ENCODE measurements at regions not wholly inside any gene's neighbourhood (a gene's known extent, or its start where the extent isn't known, plus 50 kb on each side); places are given as distances from the start of the nearest gene placed in this dataset.
A peak's percentile ranks its signal among the peaks of the same experiment; 100 is the strongest.

DNA sequence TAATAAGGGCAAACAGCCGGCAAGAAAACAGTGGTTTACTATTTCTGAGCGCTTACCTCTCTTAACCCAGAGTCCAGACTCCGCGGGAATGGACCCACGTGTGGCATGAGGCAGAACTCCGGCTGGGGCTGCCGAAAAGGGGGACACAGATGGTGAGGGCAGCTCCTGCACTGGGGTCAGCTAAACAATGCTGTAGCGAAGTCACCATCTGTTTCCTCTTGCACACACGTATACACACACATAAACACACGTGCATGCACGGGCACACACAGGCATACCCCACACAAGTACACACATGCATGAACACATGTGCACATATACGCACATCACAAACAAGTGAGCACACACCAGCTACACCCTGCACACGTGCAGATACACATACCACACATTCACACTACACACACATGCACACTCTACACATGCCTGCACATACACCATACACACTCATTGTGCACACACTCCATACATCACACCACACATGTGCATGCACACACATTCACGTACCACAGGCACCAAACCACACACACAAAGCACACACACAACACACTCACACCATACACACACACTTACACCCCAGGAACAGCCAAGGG is 105.9 kb upstream of the ID2 start:
- DNase-seq: no peak

DNA sequence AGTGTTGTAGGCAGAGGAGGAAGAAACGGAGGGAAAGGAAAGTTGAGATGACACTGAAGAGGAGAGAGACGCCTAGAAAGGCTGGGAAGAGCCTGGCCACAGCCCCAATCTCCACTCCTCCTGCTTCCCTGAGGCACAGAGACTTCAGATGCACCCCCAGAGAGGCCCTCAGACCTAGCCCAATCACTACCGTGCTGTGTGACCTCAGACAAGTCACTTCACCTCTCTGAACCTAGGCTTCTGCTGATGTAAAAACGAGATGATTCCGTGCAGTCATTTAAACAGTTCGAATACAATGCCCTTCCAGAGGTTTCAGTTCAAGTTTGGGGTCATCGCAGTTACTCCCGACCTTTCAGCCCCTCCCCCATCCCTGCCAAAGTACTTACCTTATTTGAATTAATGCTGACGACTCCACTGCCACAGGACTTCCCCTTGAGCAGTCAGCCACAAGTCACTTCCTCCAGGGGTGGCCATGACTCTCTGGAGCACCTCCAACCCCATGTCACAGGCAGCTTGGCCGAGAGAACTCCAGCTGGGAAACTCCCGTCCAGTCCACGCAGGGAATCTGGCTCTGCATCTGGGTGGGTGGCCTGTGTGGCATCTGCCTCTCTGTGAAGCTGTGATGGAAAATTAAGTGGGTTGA is 105.2 kb upstream of the ID2 start:
- no peak for DNase-seq

DNA sequence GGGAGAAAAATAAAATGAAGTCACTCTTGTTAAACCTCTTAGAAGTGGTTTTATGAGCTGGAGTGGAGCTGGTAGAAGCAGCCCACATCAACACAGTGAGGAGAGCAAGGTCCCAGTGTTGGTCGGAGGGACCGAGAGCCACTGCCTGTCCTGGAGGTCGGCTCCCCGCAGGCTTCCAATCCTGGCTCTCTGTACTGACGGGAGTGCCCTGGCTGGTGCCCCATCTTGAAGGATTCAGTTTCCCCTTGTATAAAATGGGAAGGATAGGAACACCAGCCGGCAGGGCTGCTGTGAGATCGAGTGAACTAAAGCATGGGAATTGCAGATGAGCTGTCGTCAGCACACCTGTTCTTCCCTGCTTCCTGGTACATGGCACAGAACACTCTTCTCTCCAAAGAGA is 104.3 kb upstream of the ID2 start:
- no peak for DNase-seq

DNA sequence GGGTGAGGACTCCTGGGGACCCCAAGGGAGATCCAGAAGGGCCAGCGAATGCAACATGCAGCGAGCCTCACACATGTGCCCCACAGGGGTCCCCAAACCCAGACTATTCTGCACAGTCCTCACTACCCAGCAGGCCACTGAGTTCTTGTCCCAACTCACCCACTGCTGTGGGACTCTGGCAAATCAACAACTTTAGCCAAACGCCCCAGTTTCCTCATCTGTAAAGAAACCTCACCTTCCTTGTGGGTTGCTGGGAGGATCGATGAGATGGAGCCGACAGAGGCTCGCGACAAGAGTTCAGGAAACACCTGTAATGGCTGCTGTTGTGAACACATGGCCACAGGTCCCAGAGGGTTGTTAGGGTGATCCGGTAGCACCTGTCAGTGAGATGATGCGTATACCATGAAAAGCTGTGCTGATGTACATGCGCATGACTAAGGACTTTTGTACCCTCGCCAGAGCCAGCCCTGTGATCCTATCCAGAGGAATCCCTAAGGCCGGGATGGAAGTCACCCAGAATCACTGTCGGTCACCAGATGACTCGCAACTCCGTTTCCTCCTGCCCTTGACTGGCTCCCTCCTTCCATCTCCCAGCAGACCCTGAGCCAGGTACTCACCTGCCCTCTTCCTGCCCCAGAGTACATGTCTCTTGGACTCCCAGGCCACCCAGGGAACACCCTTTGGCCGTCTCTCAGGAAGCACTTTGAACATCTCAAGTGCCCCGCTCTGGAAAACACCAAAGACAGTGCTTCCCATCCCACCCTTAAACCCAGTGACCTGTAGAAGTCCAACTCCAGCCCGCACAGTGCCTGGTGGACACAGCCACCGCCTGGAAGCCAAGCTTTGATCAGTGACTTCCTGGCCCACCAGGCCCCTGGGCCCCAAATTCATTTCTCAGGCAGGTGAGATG is 103.3 kb upstream of the ID2 start:
- DNase-seq: no peak

DNA sequence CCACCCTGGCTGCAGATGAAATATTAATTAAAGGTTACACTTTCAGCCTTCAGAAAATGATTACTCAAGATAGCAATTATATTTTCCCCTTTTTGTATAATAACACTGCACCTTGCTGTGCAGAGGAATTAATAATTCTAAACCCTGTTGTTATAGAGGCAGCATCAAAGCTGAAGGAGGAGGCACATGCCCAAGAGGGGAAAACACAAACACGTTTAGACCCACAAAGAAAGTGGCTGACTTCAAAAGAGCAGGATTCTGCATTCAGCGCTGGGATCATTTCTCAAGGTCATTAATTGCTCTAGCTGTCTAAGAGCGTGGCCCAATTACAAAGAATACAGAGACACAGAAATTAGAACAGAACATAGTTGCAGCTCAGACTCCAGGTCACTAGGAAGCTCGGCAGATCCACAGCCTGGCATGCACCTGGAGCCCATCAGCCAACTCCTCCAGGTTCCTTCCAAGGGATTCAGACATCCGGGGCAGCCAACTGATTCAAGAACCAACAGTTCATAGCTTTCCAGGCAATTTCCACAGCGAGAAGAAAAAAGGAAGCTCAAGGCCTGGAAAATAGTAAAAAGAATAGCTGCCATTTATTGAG is 102.3 kb upstream of the ID2 start:
- DNase-seq: no peak

DNA sequence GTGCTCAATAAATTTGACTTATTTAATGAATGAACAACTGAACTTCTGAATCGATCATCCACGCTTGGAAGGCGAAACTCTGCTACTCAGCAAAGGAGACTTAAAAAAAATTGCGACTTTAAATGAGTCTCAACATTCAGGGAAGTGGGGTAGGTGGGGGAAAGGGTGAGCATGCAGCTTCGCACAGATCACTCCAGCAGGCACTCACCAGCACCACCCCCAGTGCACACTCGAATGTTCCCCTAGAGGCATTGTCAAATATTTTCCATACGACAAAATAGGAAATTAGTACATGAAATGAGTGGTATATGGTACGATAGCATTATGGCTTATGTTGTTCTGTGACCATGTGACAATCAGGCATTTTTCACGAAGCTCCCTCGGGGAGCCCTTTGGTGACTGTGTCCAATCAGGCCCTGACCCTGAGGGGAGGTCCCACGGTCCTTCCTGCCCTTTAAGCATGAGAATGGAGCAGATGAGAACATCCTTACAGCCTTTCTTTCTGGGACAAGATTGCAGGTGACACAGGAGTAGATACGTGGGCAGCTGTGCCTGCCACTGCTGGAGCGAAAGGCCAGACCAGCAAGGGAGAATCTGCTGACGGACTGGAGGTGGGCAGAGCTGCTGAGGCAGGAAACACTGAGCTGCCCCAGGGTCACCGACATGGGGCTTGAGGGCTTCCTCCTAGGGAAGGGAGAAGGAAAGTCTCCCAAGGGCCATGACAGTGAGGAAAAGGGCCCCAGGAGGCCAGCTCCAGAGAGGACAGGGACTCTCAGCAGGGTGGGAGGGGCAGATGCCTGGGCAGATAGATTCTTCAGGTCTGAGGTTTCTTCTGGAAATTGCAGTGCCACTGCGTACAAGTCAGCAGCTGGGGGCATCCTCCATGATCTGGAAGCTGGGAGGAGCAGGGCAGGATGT is 101.3 kb upstream of the ID2 start:
- no peak for DNase-seq

DNA sequence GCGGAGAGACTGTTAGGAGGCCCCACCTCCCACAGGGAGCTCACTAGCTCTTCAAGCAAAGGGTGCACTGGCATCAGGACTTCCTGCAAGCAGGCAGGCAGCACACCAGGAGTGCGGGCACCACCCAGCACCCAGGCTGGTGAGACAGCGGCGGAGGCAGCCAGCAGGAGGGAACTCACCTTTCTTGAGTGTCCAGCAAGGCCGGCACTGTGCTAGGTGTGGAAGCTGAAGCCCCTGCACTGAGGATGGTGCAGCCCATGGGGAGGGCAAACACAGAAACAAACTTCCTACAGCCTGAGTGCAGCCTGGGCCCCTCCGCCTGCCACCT is 100.7 kb upstream of the ID2 start:
- DNase-seq: peak; percentile 72

DNA sequence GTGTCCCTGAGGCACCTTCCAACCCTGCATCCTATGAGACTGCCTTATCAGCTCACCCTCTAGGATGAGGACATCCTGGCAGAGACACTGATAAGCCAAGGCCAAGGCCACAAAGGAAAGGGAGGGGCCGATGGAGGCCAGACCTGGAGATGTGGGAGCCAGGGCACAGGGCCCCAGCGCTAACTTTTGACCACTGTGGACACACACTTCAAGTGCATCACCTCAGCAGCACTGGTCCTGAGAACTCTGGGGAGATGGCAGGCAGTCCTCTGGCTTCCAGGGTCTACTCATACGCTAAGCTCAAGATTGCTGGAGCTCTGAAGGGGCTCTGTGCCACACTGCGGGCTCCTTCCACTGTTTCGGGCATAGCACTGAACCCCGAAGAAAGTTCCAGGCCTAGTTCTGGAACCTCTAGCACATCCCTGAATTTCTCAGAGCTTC is 100.2 kb upstream of the ID2 start:
- no peak for DNase-seq

DNA sequence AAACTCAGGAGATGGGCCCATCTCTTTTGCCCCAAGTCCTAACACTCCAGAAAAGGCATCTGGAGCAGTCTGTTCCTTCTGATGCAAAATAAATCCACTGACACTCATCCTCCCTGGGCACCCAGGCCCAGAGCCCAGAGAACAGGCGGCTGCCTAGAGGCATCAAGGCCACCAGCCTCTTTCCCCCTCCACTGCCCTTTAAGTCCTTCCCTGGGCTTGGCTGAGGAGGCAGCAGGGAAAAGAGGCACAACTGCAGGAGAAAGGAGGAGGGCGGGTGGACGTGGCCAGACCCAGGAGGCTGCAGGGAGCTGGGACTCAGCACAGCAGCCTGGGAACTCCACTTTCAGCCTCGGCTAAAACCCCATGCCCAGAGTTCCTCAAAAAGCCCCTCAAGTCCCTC is 99.7 kb upstream of the ID2 start:
- no peak for DNase-seq

DNA sequence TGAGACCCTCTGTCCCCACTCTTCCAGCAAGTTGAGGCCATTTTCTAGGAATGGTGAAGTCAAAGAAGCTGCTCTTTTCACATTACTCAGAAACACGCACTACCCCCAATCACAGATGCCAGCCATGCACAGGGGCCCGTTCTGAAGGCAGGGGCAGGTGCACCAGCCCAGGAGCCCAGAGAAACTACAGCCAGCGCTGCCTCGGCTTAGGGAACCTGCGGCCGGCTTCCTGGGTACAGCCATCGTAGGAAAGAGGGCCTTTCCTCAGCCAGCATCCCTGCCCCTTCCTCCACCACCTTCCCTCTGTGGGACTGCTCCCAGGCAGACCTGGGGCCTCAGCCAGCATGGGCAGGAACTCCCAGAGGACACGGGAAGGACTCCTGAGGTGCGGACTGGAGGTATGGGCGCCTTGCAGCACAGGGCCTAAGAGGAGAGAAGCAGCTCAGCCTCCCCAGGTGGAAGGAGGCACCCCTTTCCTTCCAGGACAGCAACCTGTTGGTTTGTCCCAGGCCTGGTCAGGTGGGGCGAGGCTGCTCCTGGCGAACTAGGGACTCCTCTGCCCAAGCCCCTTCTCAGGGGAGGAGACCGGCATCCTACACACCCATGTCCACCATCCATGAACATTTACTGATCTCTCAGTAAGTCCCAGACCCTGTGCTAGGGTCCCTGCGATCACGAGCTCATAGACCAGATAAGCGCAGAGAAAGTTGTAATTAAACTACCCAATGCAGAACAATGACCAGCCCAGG is 99.0 kb upstream of the ID2 start:
- DNase-seq: no peak

DNA sequence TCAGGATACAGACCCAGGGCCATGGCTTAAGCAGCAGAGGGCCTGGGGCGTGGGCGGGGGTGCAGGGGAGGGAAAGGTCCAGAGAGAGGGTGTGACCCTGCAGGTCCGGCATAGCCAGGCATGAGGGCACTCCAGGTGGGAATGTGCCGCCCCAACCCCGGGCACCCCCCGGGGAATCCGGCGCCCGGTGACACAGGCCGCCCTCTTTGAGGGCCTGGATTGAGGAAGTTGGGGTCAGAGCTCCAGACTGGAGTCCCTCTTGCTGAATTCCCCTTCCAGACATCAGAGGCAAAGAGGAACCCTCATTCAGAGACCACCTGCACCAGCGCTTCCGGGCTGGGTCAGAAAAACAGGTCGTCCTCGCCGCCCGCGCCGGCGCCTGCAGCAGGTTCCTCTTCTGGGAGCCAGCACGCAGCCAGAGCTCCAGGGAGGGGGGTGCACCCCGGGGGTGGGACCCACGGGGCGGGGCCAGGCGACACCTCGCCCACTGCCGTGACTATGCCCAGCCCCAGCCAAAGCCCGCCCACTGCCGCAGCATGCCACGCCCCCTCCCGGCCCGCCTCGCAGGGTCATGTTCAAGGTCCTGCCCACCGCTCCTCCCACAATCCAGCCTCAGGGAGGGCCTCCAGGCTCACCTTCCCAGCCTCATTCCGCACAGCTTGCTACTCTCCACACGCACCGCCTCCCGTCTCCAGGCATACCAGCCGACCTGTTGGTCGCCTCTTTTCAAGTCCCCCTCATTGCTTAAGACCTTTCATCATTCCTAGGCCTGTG is 98.3 kb upstream of the ID2 start:
- no peak for DNase-seq

DNA sequence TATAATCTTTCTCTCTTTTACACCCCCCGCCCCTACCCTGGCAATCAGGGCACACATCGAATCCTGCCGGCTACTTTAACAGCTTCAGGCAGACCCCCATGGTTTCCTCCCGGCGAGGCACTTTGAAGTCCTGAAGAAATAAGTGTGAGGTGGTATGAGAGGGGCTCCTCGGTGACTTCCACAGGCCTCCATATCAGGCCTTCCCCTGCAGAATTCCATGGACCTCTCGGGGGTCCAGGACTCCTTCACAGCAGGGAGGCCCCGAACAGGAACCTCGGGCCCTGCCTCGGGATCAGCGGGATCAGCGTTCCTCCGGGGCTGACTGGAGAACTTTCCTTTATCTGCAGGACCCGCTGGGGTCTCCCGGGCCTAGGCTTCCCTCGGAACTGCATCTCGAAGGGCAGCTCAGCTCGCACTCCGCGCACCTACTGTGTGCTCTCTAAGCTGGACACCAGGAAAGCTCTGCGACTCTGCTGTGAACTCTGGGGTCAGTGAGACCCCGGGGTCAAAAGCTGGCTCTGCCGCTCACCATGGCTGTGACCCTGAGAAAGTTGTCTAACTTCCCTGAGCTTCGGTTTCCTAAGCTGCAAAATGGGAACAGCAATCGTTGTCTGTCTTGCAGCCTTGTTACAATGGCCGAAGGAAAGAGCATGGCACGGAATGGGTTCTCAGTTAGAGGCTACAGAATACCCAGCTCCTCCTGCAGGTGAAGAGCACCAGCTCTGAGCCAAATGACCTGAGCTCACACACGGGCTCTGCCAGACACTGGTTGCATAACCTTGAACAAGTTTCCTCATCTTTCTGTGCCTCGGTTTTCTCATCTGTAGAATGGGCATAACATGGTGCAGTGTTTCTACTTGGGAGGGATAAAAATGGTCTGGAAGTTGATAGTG is 97.4 kb upstream of the ID2 start:
- DNase-seq: no peak

DNA sequence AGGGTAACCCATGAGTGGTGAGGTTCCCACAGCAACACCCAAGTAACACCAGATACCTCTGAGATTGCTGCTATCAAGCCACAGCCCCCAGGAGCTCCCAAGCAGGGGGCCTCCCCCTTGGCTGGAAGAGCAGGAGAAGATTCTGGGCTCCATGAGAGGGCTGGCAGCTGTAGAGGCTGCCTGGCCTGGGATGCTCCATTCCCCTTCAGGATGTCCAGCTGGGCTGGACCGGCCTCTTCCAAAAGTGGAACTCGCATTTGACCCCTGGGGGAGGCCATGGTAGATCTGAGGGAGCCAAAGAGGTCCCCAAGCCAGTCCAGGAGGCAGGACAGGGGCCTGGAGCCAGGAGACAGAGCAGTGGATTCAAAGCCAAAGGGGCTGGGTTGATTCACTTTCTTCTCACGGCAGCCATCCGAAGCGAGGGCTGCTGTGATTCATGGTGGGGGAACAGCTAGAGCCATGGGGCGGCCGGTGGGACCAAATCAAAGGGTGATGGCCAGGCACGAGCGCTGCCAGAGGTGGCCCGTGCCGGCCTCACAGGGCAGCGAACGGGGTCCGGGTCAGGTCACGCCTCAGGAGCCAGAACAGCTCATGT is 95.3 kb upstream of the ID2 start:
- no peak for DNase-seq

DNA sequence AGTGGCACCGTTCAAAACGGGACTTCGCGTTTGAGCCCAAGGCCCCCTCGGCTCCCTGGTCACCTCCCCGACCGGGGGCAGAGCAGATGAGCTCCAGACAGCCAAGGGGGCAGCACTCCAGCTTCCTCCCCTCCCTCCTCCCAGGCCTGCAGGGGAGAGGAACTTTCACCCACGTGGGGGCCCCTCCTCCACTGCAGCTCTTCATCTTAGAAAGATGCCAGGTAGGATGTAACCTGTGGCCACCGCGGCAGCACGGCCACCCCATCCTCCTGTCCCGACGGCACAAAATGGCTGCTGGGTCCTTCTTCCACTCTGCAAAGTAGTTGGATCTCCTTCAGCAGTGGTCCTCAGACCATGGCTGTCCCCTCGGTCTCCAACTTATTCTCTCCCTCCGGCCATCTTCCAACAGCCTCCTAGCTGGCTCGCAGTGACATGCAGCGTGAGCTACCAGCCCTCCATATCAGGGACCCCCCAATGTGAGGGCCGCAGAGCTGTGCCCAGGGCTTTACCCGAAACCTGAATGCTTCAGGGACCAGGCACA is 94.5 kb upstream of the ID2 start:
- no peak for DNase-seq

DNA sequence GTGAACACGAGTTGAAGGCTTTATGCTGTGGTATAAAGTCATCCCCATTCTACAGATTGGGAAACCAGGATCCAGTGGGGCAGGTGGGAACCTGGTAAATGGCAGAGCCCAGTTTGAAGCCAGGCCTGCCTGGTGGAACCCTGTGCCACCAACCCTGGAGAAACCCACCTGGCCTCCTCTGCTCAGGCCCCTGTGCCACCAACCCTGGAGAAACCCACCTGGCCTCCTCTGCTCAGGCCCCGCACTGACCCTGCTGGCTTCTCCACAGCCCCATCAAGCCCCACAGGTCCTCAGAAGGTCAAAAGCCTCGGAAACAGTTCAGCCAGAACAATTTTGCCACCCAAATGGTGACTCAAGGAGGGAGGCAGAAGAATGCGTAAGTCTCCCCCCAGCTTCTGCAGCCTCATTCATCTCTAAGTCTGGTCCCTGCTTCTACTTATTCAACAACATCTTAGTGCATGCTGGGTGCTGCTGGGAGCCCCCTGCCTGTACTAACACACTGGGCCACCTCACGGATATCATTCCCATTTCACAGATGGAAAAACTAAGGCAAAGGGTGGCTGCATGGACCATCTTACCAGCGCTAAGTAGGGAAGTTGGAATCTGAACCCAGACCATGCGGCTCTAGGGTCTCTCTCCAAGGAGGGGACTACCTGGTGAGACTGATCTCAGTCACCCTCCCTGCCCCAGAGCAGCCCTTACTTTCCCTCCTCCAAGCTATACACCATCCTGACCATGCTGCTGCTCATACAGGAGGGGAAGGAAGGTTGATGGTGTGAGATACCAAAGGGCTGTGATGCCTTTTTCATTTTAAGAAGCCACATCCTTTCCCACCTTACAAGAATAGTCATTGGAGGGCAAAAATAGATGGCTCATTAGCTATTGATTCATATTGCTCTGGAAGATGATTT is 93.7 kb upstream of the ID2 start:
- no peak for DNase-seq

DNA sequence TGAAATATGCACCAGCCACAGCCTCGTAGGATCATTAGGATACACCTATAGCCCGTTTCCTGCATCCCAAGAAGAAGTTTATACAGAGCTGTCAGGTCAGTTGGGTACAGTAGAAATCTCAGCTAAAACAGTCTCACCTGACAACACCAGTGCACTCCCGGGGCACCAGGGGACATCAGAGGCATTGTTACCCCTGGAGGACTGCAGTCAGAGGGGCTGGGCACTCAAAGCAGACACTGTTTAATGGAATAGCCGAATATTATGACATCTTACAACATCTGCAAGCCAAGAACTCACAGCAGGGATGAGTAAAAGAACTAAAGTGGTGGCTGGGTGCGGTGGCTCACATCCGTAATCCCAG is 93.0 kb upstream of the ID2 start:
- DNase-seq: no peak

DNA sequence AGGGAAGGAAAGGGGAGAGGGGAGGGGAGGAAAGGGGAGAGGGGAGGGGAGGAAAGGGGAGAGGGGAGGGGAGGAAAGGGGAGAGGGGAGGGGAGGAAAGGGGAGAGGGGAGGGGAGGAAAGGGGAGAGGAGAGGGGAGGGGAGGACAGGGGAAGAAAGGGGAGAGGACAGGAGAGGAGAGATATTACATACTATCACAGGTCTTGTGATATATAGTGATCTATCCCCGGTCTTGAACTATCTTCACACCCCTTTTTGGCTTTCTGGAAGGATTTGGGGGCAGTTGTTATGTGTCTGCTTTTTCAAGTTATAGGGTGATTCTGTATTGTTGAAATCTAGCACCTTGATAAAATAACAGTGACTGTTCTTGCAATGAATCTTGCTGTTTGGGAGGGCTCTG is 92.1 kb upstream of the ID2 start:
- no peak for DNase-seq

DNA sequence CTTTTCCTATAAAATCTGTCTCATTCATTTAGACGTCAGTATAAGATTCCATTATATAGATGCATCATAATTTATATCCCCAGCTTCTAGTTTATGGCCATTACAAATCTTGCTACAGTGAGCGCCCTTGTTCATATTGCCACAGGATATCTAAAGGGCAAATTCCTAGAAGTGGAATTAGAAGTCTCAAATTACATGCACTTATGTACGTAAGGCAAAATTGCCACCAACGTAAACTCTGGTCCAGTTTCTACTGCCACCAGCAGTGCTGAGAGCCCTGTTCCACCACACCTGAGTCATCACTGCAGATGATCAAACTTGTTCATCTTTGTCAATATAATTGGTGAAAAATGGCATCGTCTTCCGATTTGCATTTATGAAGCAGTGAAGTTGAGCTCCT is 90.9 kb upstream of the ID2 start:
- DNase-seq: peak; percentile 78

Measured in NCI-H510A (cell line).